SW 1271 (cell line): ENCODE measurements at regions not wholly inside any gene's neighbourhood (a gene's known extent, or its start where the extent isn't known, plus 50 kb on each side); places are given as distances from the start of the nearest gene placed in this dataset.

Experiments
- DNase-seq, 2 experiments: peaks; one replicate each; lab custom pipeline; 2025; lab: John Stamatoyannopoulos, UW

DNA sequence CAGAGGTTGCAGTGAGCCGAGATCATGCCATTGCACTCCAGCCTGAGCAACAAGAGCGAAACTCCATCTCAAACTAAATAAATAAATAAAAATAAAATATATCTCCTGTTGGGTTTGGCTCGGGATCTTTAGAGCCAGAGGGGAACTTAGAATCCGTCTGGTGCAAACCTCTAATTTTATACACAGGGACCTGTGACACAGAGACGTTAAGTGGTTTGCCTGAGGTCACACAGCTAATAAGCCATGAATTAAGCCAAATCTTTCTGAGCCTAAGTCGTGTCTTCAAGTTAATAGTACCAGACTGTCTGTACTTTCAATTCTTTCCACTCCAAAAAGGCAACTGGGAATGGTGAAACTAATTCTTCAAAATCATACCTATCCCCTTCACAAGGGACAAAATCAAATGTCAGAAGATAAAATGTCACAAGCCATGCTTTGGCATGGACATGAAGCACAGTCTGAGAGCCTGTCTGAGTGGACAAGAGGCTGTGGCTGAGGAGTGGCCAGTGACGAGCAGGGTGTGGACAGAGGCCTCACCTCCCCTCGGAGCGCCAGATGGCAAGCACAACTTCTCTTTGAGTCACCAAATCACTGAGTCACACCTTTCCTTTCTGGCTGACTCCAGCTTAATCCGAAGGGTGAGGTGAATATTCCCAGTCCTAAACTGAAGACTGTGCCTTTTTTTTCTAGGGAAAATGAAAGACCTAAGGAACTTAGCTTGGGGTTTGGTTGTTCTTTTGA, 177.4 kb downstream of the TFAP2A start:
- peak; percentile 69 to 74 for DNase-seq

GRCh38 chr6:10235344-10235743, 179.5 kb downstream of the TFAP2A start:
- DNase-seq = no peak

GRCh38 chr6:10230531-10230930, 184.3 kb downstream of the TFAP2A start:
- DNase-seq = no peak

DNA sequence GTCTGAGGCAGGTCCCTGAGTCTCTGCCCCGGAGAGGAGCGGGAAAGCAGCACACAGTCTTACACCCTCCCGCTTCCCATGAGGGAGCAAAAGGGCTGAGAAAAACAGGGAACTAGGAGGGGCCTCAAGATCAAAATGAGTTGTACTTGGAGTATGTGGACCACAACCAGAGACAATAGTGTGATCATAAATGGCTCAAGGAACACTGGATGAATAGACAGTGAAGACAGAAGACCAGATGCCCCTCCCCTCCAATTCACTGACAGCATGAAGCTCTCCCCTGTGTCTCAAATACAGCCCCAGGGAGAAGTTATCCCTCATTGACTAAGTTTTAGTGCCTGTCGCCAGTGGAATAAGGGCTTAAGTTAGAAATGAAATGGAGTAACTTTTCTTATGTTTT, 191.0 kb downstream of the TFAP2A start:
- no peak for DNase-seq

DNA sequence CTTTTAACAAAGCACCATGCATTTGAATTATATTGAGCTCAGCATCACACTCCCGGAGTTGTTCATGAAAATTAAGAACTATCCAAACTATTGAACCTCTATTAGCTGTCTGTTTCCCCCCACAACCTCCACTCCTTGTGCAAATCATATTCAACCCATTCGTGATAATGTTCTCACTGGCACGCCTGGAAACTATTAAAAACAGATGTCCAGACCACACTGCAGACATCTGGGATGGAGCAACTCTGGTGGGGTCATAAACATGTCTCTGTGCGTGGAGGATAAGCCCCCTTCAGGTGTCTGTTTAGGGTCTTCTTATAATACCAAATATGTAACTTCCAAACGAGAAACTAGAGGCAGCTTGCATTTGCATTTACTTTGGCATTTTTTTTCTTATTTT, 193.7 kb downstream of the TFAP2A start:
- DNase-seq = no peak

DNA sequence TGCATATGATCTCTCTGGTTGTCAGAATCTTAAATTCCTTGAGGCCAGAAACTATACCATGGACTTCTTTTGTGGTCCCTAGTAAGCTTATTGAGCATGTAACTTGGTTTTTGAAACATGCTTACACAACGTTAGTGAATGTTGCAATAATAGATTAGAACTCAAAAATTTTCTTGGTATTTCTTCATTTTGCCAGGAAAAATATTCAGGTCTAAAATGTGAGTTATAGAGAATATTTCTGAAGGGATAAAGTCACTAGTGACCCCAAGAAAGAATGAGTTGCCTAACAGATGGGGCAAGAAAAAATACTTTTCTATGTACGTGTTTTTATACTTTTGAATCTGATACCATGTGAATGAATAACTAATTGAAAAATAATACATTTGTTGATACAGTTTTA, 195.4 kb downstream of the TFAP2A start:
- DNase-seq = no peak

GRCh38 chr6:10217111-10217510, 197.8 kb downstream of the TFAP2A start:
- DNase-seq = no peak

DNA sequence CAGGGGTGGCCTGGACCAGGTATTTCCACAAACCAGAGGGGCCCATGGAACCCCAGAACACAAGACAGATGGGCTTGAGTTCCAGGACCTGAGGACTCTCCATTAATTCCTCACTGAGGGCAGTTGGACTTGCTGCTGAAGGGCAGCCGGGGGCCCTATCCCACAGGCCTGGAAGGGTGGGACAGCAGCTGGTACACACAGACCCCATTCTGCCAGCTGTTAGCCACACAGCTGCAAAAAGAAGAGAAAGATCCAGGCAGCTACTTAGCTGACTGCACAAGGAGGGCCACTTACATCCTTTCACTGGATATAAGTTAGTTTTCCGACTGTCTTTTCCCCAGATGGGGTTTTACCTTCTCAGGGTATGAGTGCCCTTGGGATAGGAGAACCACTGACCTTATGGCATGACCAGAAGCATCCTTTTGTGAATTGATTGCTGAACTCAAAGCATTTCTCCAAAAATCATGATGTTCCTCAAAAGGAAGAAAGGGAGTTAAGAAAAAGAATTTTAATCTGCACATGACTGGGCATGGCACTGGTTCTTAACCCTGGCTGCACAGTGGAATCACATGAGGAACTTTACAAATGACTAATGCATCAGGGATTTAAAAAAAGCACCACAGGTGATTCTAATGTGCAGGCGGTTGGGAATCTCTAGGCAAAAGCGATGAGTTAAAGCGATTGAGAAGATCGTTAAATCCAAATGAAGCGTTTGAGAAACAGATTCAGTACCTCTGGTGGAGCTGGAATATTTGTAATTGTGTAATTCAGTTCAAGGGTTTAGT, 199.4 kb downstream of the TFAP2A start:
- DNase-seq = no peak

DNA sequence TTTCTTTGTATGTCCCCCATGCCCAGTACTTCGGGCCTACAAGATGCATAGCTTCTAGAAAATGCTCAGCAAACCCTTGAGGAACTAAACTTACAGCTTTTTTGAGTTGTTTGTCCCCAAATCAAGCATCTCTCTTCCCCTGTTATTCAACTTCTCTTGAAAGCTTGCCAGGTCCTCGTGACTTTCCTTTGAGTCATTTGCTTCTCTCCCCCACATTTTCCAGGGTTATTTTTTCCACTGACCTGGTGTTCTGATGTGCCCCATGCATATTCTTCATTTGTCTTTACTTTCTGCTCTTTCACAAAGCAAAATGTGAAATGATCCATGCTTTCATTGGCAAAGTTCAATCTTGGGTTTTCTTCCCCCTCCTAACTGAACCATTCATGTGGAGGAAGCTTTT, 204.8 kb downstream of the TFAP2A start:
- peak in 1 of 2 experiments; percentile 8 for DNase-seq

DNA sequence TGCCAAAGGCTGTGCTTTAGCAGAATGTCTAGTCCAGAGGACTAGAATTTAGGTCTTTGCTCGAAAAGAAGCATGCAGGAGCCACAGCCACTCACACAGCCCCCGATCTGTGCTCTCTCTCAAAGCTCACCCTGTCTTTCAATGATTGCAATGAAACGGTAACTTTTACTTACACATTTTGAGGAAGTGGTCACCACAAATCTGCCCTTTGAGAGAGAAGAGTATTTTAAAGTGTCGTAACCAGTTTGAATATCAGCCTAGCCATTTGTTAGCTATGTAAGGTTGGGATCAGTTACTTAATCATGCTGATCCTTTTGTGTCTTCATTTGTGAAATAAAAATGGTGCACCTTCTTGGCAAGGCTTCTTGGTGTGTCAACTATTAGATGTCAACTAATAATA, 209.0 kb downstream of the TFAP2A start:
- no peak for DNase-seq

DNA sequence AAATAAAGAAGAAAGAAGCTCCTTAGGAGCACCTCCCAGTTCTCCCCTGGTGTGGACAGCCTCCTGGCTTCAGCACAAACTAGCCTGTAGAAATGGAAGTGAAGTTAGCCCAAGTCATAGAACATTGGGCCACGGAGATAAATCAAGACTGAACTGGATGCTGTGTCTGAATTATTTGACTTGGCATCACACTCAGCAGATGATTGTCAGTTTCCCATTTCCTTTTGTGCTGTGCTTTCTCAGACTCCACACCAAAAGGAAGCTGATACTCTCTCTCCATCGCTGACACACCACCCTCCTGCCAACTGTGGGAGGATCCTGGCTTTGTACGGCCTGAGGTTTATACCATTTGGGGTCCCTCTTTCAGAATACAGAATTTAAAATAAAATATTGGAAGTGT, 209.8 kb downstream of the TFAP2A start:
- no peak for DNase-seq

- no peak for DNase-seq
These were observed 211.2 kb downstream of the TFAP2A start for GRCh38 chr6:10203651-10204050.

DNA sequence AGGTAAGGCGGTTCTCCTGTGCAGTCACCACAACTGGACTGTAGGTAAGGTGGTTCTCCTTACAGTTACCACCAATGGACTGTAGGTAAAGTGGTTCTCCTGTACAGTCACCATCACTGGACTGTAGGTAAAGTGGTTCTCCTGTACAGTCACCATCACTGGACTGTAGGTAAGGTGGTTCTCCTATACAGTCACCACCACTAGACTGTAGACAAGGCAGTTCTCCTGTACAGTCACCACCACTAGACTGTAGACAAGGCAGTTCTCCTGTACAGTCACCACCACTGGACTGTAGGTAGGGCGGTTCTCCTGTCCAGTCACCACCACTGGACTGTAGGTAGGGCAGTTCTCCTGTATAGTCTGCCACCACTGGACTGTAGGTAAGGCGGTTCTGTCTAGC, 212.3 kb downstream of the TFAP2A start:
- no peak for DNase-seq

DNA sequence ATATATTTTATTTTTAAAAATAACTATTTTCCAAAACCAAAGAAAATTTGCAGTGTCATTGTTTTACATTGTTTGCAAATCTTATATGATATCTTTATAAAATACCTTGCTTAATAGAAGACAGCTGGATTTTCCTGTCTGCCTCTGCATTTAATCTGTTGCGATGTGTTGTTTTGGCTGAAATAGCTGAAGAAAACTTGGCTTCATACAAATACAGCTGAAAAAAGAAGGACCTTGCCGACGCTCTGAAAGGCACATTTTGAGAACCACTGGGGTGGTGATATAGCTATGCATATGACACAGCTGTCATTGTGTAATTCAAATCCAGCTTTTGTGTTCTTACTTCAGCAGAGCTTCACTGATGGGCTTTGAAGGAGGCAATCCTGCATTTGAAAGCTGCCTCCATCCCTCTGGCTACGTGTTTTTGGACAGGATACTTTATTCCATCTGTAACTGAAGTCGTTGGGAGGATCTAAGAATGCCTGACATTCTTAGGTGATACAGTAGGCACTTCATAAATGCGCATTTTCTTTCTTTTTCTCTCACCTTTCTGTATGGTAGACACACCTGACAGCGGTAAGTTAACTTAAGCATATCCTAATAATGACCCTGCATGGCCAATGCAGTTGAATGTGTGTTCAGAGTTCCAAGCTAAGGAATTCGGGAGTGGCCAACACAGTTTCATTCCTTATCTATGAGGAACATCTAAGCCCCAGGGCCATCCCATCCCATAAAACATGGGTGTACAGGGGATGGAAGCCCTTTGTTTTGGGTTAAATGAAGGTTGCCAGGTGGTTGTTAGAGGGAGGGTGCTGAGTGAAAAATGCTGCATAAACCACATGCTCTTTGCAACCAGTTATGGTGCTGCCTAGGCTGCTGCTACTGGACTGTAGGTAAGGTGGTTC, 213.0 kb downstream of the TFAP2A start:
- no peak for DNase-seq

DNA sequence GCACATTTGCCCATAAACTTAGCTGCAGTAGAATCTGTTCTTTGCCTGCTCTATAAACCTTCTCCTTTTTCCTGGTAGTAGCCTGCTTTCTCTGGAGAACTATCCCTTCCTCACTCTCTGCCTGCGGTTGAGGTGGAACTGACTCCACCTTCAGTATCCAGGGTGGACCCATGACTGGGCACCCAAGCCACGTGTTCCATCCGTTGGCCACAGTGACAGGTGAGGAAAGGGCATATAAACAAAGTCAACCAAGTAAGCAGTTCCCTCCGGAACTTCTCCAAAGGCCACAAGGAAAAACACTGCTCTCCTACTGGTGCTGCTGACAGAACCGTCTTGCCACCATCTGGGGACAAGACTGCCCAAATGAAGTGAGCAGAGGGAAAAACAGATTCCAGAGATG, 218.8 kb downstream of the TFAP2A start:
- no peak for DNase-seq

- DNase-seq = no peak
These were observed 219.8 kb downstream of the TFAP2A start for GRCh38 chr6:10194816-10195672.

- no peak for DNase-seq
These were observed 221.6 kb downstream of the TFAP2A start for GRCh38 chr6:10193321-10193720.

DNA sequence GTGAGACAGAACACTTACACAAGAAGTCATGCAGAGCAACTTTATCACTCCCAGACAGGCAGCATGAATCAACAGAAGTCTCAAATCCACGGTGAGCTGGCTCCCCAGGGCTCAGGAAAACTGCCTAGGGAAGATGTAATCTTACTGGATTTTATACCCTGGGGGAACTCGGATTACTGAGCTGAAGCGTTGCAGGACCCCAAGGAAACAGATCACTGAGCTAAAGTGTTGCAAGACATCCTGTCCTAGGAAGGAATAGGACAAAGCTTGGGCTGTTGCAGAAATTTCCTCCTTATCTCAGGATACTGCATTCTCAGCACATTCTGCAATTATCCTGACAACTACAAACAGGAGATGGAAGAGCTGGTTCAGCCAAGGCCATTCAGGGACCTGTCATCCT, 224.8 kb downstream of the TFAP2A start:
- DNase-seq = no peak

GRCh38 chr6:10184371-10185227, 230.3 kb downstream of the TFAP2A start:
- no peak for DNase-seq
